ENCODE measurements at regions not wholly inside any gene's neighbourhood (a gene's known extent, or its start where the extent isn't known, plus 50 kb on each side); places are given as distances from the start of the nearest gene placed in this dataset.

DNA sequence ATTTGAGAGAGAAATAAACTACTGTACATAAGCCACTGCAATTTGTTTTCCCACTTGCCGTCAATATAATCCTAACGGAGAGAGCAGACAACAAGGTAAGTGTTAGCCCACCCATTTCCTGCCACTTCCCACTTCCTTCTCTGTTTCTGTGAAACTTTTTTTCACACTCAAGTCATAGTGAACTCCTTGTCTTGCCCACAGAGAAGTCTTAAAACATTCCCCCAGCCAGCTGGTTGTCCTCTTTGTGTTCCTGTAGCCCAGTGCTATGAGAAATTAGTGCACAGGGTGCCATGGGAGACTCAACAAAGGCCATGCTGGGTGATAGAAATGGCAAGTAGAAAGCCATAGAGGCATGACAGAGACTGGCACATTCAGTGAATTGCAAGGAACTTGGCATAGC lies 208.6 kb downstream of the BLID start:
- TF ChIP-seq, protein P1, sequence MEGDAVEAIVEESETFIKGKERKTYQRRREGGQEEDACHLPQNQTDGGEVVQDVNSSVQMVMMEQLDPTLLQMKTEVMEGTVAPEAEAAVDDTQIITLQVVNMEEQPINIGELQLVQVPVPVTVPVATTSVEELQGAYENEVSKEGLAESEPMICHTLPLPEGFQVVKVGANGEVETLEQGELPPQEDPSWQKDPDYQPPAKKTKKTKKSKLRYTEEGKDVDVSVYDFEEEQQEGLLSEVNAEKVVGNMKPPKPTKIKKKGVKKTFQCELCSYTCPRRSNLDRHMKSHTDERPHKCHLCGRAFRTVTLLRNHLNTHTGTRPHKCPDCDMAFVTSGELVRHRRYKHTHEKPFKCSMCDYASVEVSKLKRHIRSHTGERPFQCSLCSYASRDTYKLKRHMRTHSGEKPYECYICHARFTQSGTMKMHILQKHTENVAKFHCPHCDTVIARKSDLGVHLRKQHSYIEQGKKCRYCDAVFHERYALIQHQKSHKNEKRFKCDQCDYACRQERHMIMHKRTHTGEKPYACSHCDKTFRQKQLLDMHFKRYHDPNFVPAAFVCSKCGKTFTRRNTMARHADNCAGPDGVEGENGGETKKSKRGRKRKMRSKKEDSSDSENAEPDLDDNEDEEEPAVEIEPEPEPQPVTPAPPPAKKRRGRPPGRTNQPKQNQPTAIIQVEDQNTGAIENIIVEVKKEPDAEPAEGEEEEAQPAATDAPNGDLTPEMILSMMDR (IDR thresholded peaks at IDR 0.05), result no peak
- TF ChIP-seq POLR2AphosphoS5 (IDR thresholded peaks at IDR 0.05), result no peak
- no peak for TF ChIP-seq EP300 (IDR thresholded peaks at IDR 0.05; ENCODE audit: low read depth)
- no peak for TF ChIP-seq POLR2A (IDR thresholded peaks at IDR 0.05)

Data from transverse colon (tissue), 4 donors.